Endothelial cell of umbilical vein (primary cell): ENCODE measurements at regions not wholly inside any gene's neighbourhood (a gene's known extent, or its start where the extent isn't known, plus 50 kb on each side); places are given as distances from the start of the nearest gene placed in this dataset.

ENCODE experiments used
- CTCF ChIP-seq, 2 donors: IDR thresholded peaks; 1 replicate in 1 of 2; 2 replicates in 1 of 2; pipeline ENCODE4 v1.5.1; 2011; ENCODE audit warnings: low read length in 2 of 2, mild to moderate bottlenecking in 2 of 2, moderate library complexity in 2 of 2, control low read depth in 1 of 2, inconsistent platforms in 1 of 2, low read depth in 1 of 2; ENCODE audit not compliant: insufficient read depth in 1 of 2; ENCODE audit errors: extremely low read depth in 1 of 2
- EZH2 ChIP-seq: IDR thresholded peaks from 2 replicates; pipeline ENCODE4 v1.6.1; 2012; ENCODE audit warnings: borderline replicate concordance, low read depth, mild to moderate bottlenecking, moderate library complexity, low read length, inconsistent platforms; ENCODE audit not compliant: severe bottlenecking
- MYC ChIP-seq: IDR thresholded peaks from one replicate; pipeline ENCODE4 v1.6.1; 2011; ENCODE audit warnings: mild to moderate bottlenecking, low read depth, low read length
- POLR2A ChIP-seq: IDR thresholded peaks from 2 replicates; pipeline ENCODE4 v1.6.1; 2012; ENCODE audit warnings: low read depth, mild to moderate bottlenecking, control low read depth, low read length
- TF ChIP-seq, protein P1 (sequence below): IDR thresholded peaks from 2 replicates; pipeline ENCODE4 v1.6.1; 2011; ENCODE audit not compliant: insufficient read depth, insufficient read length

DNA sequence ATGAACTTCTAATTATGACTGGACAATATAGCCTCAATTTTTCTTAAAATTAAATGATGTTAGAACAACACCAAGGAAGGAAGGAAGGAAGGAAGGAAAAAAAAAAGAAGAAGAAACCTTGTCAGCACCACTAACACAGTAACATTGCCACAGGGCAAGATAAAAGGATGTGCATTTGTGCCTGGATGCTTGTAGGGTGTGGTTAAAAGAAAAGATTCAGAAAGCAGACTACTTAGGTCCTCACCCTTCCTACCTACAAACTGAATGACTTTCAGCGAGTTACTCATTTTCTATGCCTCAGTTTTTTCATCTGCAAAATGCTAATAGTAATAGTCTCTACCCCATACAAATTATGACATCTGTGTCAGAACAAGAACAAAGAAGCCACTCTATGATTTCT lies 778.3 kb downstream of the MCTP2 start:
- TF ChIP-seq CTCF (IDR thresholded peaks at IDR 0.05; ENCODE audit: extremely low read depth in 1 of 2, insufficient read depth in 1 of 2, low read depth in 1 of 2, low read length in 2 of 2), result no peak
- TF ChIP-seq POLR2A, result no peak
- no peak for TF ChIP-seq EZH2
- TF ChIP-seq, protein P1, sequence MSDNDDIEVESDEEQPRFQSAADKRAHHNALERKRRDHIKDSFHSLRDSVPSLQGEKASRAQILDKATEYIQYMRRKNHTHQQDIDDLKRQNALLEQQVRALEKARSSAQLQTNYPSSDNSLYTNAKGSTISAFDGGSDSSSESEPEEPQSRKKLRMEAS, result no peak
- TF ChIP-seq MYC, result no peak
